Vagina (tissue), 2 donors: ENCODE measurements at regions not wholly inside any gene's neighbourhood (a gene's known extent, or its start where the extent isn't known, plus 50 kb on each side); places are given as distances from the start of the nearest gene placed in this dataset.
"Not testable (repeated sequence)": the region's sequence is repeated elsewhere in the genome, so short reads cannot be mapped to it uniquely, and the experiment has no call there.

Experiments used
- CTCF ChIP-seq, 3 experiments: fragments of 450-650 bp in 2 of 3; fragments of 200-600 bp in 1 of 3; sonication (generic) in 1 of 3; IDR thresholded peaks; one replicate each; pipeline ENCODE4 v1.5.1; 2017 to 2019; ENCODE audit warnings: antibody characterized with exemption in 3 of 3, mild to moderate bottlenecking in 2 of 3, moderate library complexity in 2 of 3
- POLR2A ChIP-seq, 2 donors: fragments of 450-650 bp; IDR thresholded peaks; one replicate each; pipeline ENCODE4 v1.6.1; 2017; ENCODE audit warnings: antibody characterized with exemption in 2 of 2, mild to moderate bottlenecking in 2 of 2, moderate library complexity in 2 of 2
- POLR2AphosphoS5 ChIP-seq, 2 donors: sonication (generic); formaldehyde crosslinking; IDR thresholded peaks; one replicate each; pipeline ENCODE4 v1.9.0; 2017; ENCODE audit warnings: antibody characterized with exemption in 2 of 2, mild to moderate bottlenecking in 2 of 2, low read depth in 1 of 2; ENCODE audit not compliant: insufficient read depth in 1 of 2

GRCh38 chr15:24518772-24519171, 156.8 kb upstream of the NPAP1 start:
- TF ChIP-seq CTCF (IDR thresholded peaks at IDR 0.05); POLR2A (IDR thresholded peaks at IDR 0.05); POLR2AphosphoS5 (IDR thresholded peaks at IDR 0.05; ENCODE audit: insufficient read depth in 1 of 2, low read depth in 1 of 2): not testable (repeated sequence)
